Stimulated activated CD4-positive, alpha-beta T cell treated with anti-CD3 and anti-CD28 coated beads, Interleukin-4, amount 100 ng/mL, for 48 hours (primary cell): ENCODE measurements at regions not wholly inside any gene's neighbourhood (a gene's known extent, or its start where the extent isn't known, plus 50 kb on each side); places are given as distances from the start of the nearest gene placed in this dataset.
"Not testable (repeated sequence)": the region's sequence is repeated elsewhere in the genome, so short reads cannot be mapped to it uniquely, and the experiment has no call there.

Source experiments
- DNase-seq, 2 donors: peaks; one replicate each; pipeline ENCODE4 v3.0.0-alpha.2; 2020; ENCODE audit warnings: low read depth in 2 of 2

GRCh38 chr14:84282618-84283017 is 1247.3 kb upstream of the FLRT2 start:
- no peak for DNase-seq

GRCh38 chr14:84288781-84289180 is 1241.2 kb upstream of the FLRT2 start:
- no peak for DNase-seq

DNA sequence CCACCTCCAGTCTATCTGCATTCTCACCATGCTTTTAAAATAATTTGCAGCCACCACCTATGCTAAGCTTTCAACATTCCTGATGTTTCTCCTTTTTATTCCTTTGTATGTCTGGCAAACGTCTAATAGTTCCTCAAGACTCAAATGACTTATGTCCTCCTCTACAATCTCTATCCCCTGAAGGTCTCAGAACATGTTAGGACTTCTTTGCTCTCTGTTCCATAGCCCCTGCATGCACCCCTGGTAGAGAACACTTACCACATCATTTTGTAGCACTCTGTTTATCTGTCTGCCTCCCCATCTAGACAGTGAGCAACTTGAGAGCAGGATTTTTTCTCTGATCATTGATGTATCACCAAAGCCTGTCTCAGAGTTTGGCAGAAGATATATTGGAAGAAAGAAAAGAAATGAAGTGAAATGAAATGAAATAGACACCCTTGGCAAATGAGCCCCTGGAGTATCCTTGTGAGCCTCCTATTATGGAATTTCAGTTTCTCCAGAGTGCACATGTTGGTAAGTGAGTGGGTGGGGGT is 1231.2 kb upstream of the FLRT2 start:
- no peak for DNase-seq

DNA sequence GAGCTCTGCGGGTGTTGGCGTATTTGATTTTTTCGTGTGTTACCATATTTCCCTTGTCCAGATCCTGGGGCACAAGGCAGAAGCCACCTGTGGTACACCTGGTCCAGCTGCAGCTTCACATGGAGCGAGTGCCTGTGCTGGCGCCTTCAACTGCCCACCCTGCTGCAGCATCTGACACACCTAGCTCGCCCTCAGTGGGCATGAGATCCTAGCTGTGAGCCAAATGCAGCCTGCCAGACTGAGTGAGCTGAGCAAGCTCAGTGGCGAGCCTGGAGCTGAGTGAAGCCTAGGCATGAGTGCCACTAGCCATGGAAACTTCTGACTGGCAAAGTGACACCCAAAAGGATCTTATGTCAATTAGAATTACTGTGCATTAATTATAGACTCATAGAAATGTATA is 1226.8 kb upstream of the FLRT2 start:
- DNase-seq: no peak

GRCh38 chr14:84312551-84312950 is 1217.4 kb upstream of the FLRT2 start:
- no peak for DNase-seq

GRCh38 chr14:84323450-84323849 is 1206.5 kb upstream of the FLRT2 start:
- no peak for DNase-seq

DNA sequence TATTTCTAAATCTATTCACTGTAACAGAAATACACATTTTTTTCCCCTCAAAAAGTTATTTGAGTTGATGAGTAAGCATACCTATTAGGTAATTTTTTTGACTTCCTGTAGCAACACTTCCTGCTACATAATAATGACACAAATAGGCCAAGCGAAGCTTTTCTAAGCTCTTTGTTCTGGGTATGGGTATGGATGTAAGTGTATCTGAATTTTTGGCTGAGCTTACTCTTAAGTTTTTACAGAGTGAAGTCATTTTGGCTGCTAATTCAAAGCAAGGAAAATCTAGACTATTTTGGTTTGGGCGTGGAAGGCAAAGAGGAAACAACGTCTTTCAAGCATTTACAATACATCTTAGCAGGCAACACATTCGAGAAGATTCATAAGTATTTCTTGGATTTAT is 1206.0 kb upstream of the FLRT2 start:
- no peak for DNase-seq

- DNase-seq: no peak
Observed at GRCh38 chr14:84336433-84336832, 1193.5 kb upstream of the FLRT2 start.

GRCh38 chr14:84340938-84341337 is 1189.0 kb upstream of the FLRT2 start:
- no peak for DNase-seq

- not testable (repeated sequence) for DNase-seq
Observed at GRCh38 chr14:84341867-84342266, 1188.1 kb upstream of the FLRT2 start.

- no peak for DNase-seq
Observed at GRCh38 chr14:84343656-84344055, 1186.3 kb upstream of the FLRT2 start.

- no peak for DNase-seq
Observed at GRCh38 chr14:84351646-84352045, 1178.3 kb upstream of the FLRT2 start.

GRCh38 chr14:84361476-84361875 is 1168.5 kb upstream of the FLRT2 start:
- DNase-seq: no peak

GRCh38 chr14:84375235-84375634 is 1154.7 kb upstream of the FLRT2 start:
- DNase-seq: no peak

DNA sequence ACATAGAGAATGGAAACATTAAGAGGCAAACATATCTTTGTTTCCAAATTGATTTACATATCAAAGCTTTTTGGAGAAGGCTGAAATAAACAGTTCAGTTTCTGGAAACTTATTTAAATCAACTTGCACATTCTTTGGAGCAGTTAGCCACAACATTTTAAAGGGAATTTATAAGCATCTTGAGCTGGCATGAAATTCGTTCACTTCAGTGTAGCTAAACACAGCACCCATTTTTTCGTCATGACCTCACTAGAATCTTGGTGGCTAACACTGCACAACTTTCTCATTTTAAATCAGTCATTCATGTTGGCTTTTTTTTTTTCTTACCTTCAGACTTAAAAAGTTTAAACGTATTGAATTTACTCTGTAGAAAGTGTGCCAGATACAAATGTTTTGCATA is 1139.9 kb upstream of the FLRT2 start:
- DNase-seq: no peak

- DNase-seq: no peak
Observed at GRCh38 chr14:84397631-84398030, 1132.3 kb upstream of the FLRT2 start.

- DNase-seq: no peak
Observed at GRCh38 chr14:84399296-84399910, 1130.5 kb upstream of the FLRT2 start.

- DNase-seq: no peak
Observed at GRCh38 chr14:84401631-84402030, 1128.3 kb upstream of the FLRT2 start.

DNA sequence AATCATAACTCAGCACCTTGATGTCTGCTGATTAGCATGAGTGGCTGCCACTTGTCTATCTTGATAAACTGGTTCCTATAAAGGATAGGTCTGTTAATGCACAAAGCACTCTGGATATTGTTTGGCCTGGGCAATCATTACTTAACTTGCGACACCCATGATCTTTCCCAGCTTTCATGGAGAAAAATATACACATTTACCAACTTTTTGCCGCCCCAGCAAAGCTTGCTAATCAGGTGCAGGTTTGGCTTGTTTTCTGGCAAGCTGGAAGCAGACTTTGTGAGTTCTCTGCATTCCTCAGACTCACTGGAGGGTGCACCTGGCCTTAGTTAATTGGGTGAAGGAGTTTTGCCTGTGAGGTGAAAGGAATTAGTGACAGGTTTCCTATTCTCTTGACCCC is 1126.4 kb upstream of the FLRT2 start:
- no peak for DNase-seq

- no peak for DNase-seq
Observed at GRCh38 chr14:84404246-84404645, 1125.7 kb upstream of the FLRT2 start.

GRCh38 chr14:84409435-84409834 is 1120.5 kb upstream of the FLRT2 start:
- DNase-seq: no peak

DNA sequence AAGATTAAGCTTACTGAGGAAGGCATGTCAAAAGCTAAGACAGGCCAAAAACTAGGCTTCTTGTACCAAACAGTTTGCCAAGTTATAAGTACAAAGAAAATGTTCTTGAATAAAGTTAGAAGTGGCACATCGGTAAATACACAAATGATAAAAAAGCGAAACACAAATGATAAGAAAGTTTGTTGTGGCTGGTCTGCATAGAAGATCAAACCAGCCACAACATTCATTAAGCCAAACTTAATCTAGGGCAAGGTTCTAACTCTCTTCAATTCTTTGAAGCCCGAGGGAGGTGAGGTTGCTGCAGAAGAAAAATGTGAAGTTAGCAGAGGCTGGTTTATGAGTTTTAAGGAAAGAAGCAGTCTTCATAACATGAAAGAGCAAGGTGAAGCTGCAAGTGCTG is 1119.6 kb upstream of the FLRT2 start:
- no peak for DNase-seq

GRCh38 chr14:84420221-84420620 is 1109.7 kb upstream of the FLRT2 start:
- no peak for DNase-seq

DNA sequence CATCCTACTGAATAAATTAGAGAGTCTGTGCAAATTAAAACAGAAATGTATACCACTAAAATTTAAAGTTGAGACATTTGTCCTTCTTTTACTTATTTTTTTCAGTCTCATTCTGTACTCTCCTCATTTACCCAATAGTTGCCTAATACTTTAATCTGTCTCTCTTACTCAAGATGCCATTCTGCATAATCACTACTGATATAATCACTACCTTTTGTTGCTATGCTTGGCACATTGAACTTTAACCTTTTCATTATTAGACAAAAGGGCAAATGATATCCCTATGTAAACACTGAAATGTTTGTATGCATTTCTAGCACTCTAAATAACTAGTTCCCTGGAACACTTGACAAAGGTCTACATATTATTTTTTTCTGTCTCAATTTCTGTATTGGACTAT is 1108.3 kb upstream of the FLRT2 start:
- no peak for DNase-seq
